Endothelial cell of umbilical vein (primary cell): ENCODE measurements at regions not wholly inside any gene's neighbourhood (a gene's known extent, or its start where the extent isn't known, plus 50 kb on each side); places are given as distances from the start of the nearest gene placed in this dataset.

Experiments used
- BruUV-seq: library from RNA; stranded (reverse); fragments of 400-500 nt; replicated peaks from 2 replicates; lab custom pipeline; 2021; lab: Mats Ljungman, UMichigan
- CTCF ChIA-PET: fragments of 300-600, 350-600 bp; sonication (Branson Sonifier 250); formaldehyde crosslinking; loops from one replicate; lab custom pipeline; 2021; ENCODE audit warnings: antibody characterized with exemption, inconsistent platforms; lab: Charles Lee
- POLR2A ChIA-PET: fragments of 300-600, 350-600 bp; sonication (Branson Sonifier 250); formaldehyde crosslinking; loops from one replicate; lab custom pipeline; 2021; ENCODE audit warnings: antibody characterized with exemption, inconsistent platforms; lab: Charles Lee
- DNase-seq: peaks from one replicate; pipeline ENCODE4 v3.0.0-alpha.2; 2011; ENCODE audit warnings: low read depth, low spot score
- FAIRE-seq: peaks from 2 replicates; lab custom pipeline; 2011; peaks lifted over from hg19 to GRCh38; lab: Jason Lieb, UNC
- H2AFZ ChIP-seq: 2 replicates; pipeline ENCODE4 v1.6.0; 2012; ENCODE audit warnings: low read depth, low read length, control low read depth, inconsistent platforms
- H3K27ac ChIP-seq: 2 replicates; pipeline ENCODE4 v1.5.1; 2011; ENCODE audit warnings: low read depth, mild to moderate bottlenecking, control low read depth, low read length, moderate library complexity; ENCODE audit not compliant: insufficient read depth
- H3K27me3 ChIP-seq, 2 experiments: 2 replicates each; pipeline versions ENCODE4 v1.6.0 to v1.6.1; 2011; ENCODE audit warnings: low read length in 2 of 2, mixed read lengths in 1 of 2; ENCODE audit not compliant: control insufficient read depth in 2 of 2, insufficient read depth in 2 of 2
- H3K36me3 ChIP-seq, 2 experiments: 2 replicates in 1 of 2; 3 replicates in 1 of 2; pipeline ENCODE4 v1.5.1; 2011; ENCODE audit warnings: low read length in 2 of 2, mild to moderate bottlenecking in 1 of 2, moderate library complexity in 1 of 2; ENCODE audit not compliant: control insufficient read depth in 2 of 2, insufficient read depth in 2 of 2; ENCODE audit errors: extremely low read depth in 1 of 2
- H3K4me1 ChIP-seq: 3 replicates; pipeline ENCODE4 v1.5.1; 2011; ENCODE audit warnings: mild to moderate bottlenecking, low read length; ENCODE audit not compliant: control insufficient read depth, insufficient read depth; ENCODE audit errors: extremely low read depth
- H3K4me2 ChIP-seq: 2 replicates; pipeline ENCODE4 v1.6.1; 2011; ENCODE audit warnings: low read length, control low read depth, mixed read lengths; ENCODE audit not compliant: insufficient read depth
- H3K4me3 ChIP-seq, 3 experiments: fragments of 200-600 bp in 1 of 3; sonication (generic), shearing (Covaris generic) in 1 of 3; replicated peaks in 1 of 3; 2 replicates each; pipeline ENCODE4 v1.5.1; 2011 to 2016; ENCODE audit warnings: control low read depth in 3 of 3, low read length in 3 of 3, mild to moderate bottlenecking in 2 of 3, inconsistent platforms in 1 of 3, low read depth in 1 of 3, moderate library complexity in 1 of 3; ENCODE audit not compliant: insufficient read depth in 1 of 3
- H3K79me2 ChIP-seq: 2 replicates; pipeline ENCODE4 v1.6.0; 2012; ENCODE audit warnings: low read length, inconsistent platforms; ENCODE audit not compliant: control insufficient read depth, insufficient read depth
- H3K9ac ChIP-seq: replicated peaks from 2 replicates; pipeline ENCODE3; 2011; ENCODE audit warnings: low read length, control low read depth; ENCODE audit not compliant: insufficient read depth; ENCODE audit errors: extremely low read depth
- H3K9me1 ChIP-seq: replicated peaks from 3 replicates; pipeline ENCODE4 v1.6.0; 2011; ENCODE audit warnings: mild to moderate bottlenecking, low read length; ENCODE audit not compliant: control insufficient read depth, insufficient read depth; ENCODE audit errors: extremely low read depth
- H3K9me3 ChIP-seq: replicated peaks from 2 replicates; pipeline ENCODE4 v1.5.1; 2012; ENCODE audit warnings: low read length, inconsistent platforms; ENCODE audit not compliant: control insufficient read depth, insufficient read depth
- H4K20me1 ChIP-seq: replicated peaks from 2 replicates; pipeline ENCODE3; 2011; ENCODE audit warnings: mild to moderate bottlenecking, low read length; ENCODE audit not compliant: control insufficient read depth, insufficient read depth; ENCODE audit errors: extremely low read depth
- EZH2 ChIP-seq: IDR thresholded peaks from 2 replicates; pipeline ENCODE4 v1.6.1; 2012; ENCODE audit warnings: borderline replicate concordance, low read depth, mild to moderate bottlenecking, moderate library complexity, low read length, inconsistent platforms; ENCODE audit not compliant: severe bottlenecking
- FOS ChIP-seq: IDR thresholded peaks from 2 replicates; pipeline ENCODE4 v1.6.1; 2011; ENCODE audit warnings: mild to moderate bottlenecking, low read length, moderate library complexity, borderline replicate concordance; ENCODE audit not compliant: insufficient read depth
- GATA2 ChIP-seq: IDR thresholded peaks from 2 replicates; pipeline ENCODE4 v1.7.0; 2011; ENCODE audit warnings: low read depth, mild to moderate bottlenecking, moderate library complexity, mixed read lengths, low read length; ENCODE audit not compliant: insufficient read length, insufficient read depth
- MYC ChIP-seq: IDR thresholded peaks from one replicate; pipeline ENCODE4 v1.6.1; 2011; ENCODE audit warnings: mild to moderate bottlenecking, low read depth, low read length
- POLR2A ChIP-seq: IDR thresholded peaks from 2 replicates; pipeline ENCODE4 v1.6.1; 2012; ENCODE audit warnings: low read depth, mild to moderate bottlenecking, control low read depth, low read length
- POLR2AphosphoS5 ChIP-seq: IDR thresholded peaks from 2 replicates; pipeline ENCODE4 v1.6.1; 2012; ENCODE audit warnings: low read depth, mild to moderate bottlenecking, control low read depth, low read length, moderate library complexity; ENCODE audit not compliant: insufficient read depth
- dilution Hi-C: fragments of 300-500 bp; cut with MboI; formaldehyde crosslinking; loops from one replicate; pipeline ENCODE4 v1.15.0; 2019; ENCODE audit warnings: low sequenced_read_pairs; ENCODE audit not compliant: extremely low pct_ligation_motif_present
- intact Hi-C: fragments of 100-400 bp; cut with micrococcal nuclease; formaldehyde crosslinking; loops from one replicate; pipeline ENCODE4 v1.10.0; 2022
- TF ChIP-seq, protein P1 (sequence below), 2 donors: IDR thresholded peaks; 1 replicate in 1 of 2; 2 replicates in 1 of 2; pipeline ENCODE4 v1.5.1; 2011; ENCODE audit warnings: low read length in 2 of 2, mild to moderate bottlenecking in 2 of 2, moderate library complexity in 2 of 2, control low read depth in 1 of 2, inconsistent platforms in 1 of 2, low read depth in 1 of 2; ENCODE audit not compliant: insufficient read depth in 1 of 2; ENCODE audit errors: extremely low read depth in 1 of 2
- TF ChIP-seq, protein P2 (sequence below): IDR thresholded peaks from 2 replicates; pipeline ENCODE4 v1.6.1; 2011; ENCODE audit not compliant: insufficient read depth, insufficient read length

DNA sequence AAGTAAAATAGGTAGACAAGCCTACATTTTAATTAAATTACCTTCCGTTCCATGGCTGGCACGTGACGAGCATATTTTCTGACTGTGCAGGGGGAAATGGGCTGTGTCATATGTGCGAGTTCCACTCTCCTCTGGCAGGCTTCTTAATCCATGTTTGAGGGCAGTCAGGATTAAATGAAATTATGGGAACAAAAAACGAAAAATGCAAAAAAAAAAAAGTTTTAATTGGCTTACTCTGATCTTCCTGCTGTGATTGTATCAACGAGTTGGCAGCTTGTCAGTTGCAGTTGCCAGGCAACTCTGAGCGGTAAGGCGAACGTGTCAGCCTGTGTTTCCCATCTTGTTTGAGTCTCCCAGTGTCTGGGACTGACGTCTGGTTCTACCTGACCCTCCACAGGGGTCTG is 302.9 kb upstream of the XYLT1 start:
- H3K4me3 ChIP-seq: no peak overlapping the region
- intact Hi-C loops: no loop called here
- H3K9ac ChIP-seq: no peak overlapping the region
- no peak overlapping the region for H3K27ac ChIP-seq
- FAIRE-seq (no peak), DNase-seq (no peak)
- no peaks in the 10 kb centered on the region for H3K36me3 ChIP-seq
- CTCF ChIA-PET: no interaction called here
- no peak overlapping the region for H3K4me2 ChIP-seq
- H3K4me1 ChIP-seq: no peaks in the 10 kb centered on the region
- H3K27me3 ChIP-seq: no peaks in the 10 kb centered on the region
- no peak for TF ChIP-seq POLR2A
- TF ChIP-seq, protein P1, sequence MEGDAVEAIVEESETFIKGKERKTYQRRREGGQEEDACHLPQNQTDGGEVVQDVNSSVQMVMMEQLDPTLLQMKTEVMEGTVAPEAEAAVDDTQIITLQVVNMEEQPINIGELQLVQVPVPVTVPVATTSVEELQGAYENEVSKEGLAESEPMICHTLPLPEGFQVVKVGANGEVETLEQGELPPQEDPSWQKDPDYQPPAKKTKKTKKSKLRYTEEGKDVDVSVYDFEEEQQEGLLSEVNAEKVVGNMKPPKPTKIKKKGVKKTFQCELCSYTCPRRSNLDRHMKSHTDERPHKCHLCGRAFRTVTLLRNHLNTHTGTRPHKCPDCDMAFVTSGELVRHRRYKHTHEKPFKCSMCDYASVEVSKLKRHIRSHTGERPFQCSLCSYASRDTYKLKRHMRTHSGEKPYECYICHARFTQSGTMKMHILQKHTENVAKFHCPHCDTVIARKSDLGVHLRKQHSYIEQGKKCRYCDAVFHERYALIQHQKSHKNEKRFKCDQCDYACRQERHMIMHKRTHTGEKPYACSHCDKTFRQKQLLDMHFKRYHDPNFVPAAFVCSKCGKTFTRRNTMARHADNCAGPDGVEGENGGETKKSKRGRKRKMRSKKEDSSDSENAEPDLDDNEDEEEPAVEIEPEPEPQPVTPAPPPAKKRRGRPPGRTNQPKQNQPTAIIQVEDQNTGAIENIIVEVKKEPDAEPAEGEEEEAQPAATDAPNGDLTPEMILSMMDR (IDR thresholded peaks at IDR 0.05; ENCODE audit: extremely low read depth in 1 of 2, insufficient read depth in 1 of 2, low read depth in 1 of 2, low read length in 2 of 2): no peak
- no peak for TF ChIP-seq FOS
- TF ChIP-seq EZH2: no peak
- TF ChIP-seq, protein P2, sequence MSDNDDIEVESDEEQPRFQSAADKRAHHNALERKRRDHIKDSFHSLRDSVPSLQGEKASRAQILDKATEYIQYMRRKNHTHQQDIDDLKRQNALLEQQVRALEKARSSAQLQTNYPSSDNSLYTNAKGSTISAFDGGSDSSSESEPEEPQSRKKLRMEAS: no peak
- TF ChIP-seq POLR2AphosphoS5: no peak
- no peak for TF ChIP-seq GATA2
- TF ChIP-seq MYC: no peak
- no peak overlapping the region for H2AFZ ChIP-seq
- peaks cover 2% of the 10 kb centered on the region for H3K9me3 ChIP-seq
- POLR2A ChIA-PET: no interaction called here
- no peaks in the 10 kb centered on the region for H3K9me1 ChIP-seq
- dilution Hi-C loops: no loop called here
- no TSS peak for BruUV-seq
- H3K79me2 ChIP-seq: no peaks in the 10 kb centered on the region
- no peaks in the 10 kb centered on the region for H4K20me1 ChIP-seq
